ENCODE measurements at regions not wholly inside any gene's neighbourhood (a gene's known extent, or its start where the extent isn't known, plus 50 kb on each side); places are given as distances from the start of the nearest gene placed in this dataset.

DNA sequence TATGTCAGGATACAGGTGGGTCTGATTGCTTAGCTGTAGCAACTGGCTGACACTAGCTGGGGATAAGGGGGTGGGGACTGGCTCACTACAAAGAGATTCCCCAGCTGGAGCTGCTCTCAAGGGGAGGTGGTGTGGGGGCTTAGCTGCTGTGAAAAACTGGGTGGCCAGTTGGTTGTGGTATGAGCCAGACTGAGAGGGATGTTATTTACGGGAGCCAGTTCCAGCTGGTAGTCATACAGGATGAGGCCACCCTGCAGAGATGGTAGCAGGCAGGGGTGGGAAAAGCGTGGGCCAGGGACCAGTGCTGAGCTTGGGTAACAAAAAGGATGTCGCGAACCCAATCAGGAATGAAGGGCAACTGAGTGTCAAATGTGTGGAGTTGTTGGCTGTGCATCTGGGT lies 204.0 kb upstream of the C21orf91 start:
- TF ChIP-seq, protein P1, sequence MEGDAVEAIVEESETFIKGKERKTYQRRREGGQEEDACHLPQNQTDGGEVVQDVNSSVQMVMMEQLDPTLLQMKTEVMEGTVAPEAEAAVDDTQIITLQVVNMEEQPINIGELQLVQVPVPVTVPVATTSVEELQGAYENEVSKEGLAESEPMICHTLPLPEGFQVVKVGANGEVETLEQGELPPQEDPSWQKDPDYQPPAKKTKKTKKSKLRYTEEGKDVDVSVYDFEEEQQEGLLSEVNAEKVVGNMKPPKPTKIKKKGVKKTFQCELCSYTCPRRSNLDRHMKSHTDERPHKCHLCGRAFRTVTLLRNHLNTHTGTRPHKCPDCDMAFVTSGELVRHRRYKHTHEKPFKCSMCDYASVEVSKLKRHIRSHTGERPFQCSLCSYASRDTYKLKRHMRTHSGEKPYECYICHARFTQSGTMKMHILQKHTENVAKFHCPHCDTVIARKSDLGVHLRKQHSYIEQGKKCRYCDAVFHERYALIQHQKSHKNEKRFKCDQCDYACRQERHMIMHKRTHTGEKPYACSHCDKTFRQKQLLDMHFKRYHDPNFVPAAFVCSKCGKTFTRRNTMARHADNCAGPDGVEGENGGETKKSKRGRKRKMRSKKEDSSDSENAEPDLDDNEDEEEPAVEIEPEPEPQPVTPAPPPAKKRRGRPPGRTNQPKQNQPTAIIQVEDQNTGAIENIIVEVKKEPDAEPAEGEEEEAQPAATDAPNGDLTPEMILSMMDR (tag by site-specific recombination; IDR thresholded peaks at IDR 0.05) = no peak
- no peak for TF ChIP-seq SP3 (tag by site-specific recombination; IDR thresholded peaks at IDR 0.05)
- TF ChIP-seq, protein P2, sequence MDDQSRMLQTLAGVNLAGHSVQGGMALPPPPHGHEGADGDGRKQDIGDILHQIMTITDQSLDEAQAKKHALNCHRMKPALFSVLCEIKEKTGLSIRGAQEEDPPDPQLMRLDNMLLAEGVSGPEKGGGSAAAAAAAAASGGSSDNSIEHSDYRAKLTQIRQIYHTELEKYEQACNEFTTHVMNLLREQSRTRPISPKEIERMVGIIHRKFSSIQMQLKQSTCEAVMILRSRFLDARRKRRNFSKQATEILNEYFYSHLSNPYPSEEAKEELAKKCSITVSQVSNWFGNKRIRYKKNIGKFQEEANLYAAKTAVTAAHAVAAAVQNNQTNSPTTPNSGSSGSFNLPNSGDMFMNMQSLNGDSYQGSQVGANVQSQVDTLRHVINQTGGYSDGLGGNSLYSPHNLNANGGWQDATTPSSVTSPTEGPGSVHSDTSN (CRISPR knock-in tag; IDR thresholded peaks at IDR 0.05) = no peak
- TF ChIP-seq, protein P3, sequence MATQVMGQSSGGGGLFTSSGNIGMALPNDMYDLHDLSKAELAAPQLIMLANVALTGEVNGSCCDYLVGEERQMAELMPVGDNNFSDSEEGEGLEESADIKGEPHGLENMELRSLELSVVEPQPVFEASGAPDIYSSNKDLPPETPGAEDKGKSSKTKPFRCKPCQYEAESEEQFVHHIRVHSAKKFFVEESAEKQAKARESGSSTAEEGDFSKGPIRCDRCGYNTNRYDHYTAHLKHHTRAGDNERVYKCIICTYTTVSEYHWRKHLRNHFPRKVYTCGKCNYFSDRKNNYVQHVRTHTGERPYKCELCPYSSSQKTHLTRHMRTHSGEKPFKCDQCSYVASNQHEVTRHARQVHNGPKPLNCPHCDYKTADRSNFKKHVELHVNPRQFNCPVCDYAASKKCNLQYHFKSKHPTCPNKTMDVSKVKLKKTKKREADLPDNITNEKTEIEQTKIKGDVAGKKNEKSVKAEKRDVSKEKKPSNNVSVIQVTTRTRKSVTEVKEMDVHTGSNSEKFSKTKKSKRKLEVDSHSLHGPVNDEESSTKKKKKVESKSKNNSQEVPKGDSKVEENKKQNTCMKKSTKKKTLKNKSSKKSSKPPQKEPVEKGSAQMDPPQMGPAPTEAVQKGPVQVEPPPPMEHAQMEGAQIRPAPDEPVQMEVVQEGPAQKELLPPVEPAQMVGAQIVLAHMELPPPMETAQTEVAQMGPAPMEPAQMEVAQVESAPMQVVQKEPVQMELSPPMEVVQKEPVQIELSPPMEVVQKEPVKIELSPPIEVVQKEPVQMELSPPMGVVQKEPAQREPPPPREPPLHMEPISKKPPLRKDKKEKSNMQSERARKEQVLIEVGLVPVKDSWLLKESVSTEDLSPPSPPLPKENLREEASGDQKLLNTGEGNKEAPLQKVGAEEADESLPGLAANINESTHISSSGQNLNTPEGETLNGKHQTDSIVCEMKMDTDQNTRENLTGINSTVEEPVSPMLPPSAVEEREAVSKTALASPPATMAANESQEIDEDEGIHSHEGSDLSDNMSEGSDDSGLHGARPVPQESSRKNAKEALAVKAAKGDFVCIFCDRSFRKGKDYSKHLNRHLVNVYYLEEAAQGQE (tag by site-specific recombination; IDR thresholded peaks at IDR 0.05) = no peak
- no peak for TF ChIP-seq ZNF175 (tag by site-specific recombination; IDR thresholded peaks at IDR 0.05)
- TF ChIP-seq MZF1 (tag by site-specific recombination; IDR thresholded peaks at IDR 0.05; ENCODE audit: borderline replicate concordance) = no peak
- TF ChIP-seq TCF7L2 (IDR thresholded peaks at IDR 0.05; ENCODE audit: borderline replicate concordance, low read depth, low read length) = no peak
- TF ChIP-seq EGR2 (tag by site-specific recombination; IDR thresholded peaks at IDR 0.05; ENCODE audit: low read depth) = no peak
- TF ChIP-seq HOXC10 (CRISPR knock-in tag; IDR thresholded peaks at IDR 0.05) = no peak
- TF ChIP-seq ZNF660 (tag by site-specific recombination; IDR thresholded peaks at IDR 0.05) = no peak
- TF ChIP-seq PRDM1 (tag by site-specific recombination; IDR thresholded peaks at IDR 0.05) = no peak
- TF ChIP-seq, protein P4, sequence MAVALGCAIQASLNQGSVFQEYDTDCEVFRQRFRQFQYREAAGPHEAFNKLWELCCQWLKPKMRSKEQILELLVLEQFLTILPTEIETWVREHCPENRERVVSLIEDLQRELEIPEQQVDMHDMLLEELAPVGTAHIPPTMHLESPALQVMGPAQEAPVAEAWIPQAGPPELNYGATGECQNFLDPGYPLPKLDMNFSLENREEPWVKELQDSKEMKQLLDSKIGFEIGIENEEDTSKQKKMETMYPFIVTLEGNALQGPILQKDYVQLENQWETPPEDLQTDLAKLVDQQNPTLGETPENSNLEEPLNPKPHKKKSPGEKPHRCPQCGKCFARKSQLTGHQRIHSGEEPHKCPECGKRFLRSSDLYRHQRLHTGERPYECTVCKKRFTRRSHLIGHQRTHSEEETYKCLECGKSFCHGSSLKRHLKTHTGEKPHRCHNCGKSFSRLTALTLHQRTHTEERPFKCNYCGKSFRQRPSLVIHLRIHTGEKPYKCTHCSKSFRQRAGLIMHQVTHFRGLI (tag by site-specific recombination; IDR thresholded peaks at IDR 0.05) = no peak
- TF ChIP-seq SCRT2 (tag by site-specific recombination; IDR thresholded peaks at IDR 0.05) = no peak
- TF ChIP-seq, protein P5, sequence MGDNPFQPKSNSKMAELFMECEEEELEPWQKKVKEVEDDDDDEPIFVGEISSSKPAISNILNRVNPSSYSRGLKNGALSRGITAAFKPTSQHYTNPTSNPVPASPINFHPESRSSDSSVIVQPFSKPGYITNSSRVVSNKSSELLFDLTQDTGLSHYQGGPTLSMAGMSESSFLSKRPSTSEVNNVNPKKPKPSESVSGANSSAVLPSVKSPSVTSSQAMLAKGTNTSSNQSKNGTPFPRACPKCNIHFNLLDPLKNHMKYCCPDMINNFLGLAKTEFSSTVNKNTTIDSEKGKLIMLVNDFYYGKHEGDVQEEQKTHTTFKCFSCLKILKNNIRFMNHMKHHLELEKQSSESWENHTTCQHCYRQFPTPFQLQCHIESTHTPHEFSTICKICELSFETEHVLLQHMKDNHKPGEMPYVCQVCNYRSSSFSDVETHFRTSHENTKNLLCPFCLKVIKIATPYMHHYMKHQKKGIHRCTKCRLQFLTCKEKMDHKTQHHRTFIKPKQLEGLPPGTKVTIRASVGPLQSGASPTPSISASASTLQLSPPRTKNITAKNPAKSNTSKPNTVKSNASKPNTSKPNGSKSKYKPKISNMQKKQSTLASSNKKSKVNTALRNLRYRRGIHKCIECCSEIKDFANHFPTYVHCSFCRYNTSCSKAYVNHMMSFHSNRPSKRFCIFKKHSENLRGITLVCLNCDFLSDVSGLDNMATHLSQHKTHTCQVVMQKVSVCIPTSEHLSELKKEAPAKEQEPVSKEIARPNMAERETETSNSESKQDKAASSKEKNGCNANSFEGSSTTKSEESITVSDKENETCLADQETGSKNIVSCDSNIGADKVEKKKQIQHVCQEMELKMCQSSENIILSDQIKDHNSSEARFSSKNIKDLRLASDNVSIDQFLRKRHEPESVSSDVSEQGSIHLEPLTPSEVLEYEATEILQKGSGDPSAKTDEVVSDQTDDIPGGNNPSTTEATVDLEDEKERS (tag by site-specific recombination; IDR thresholded peaks at IDR 0.05) = no peak
